ENCODE measurements at regions not wholly inside any gene's neighbourhood (a gene's known extent, or its start where the extent isn't known, plus 50 kb on each side); places are given as distances from the start of the nearest gene placed in this dataset.

DNA sequence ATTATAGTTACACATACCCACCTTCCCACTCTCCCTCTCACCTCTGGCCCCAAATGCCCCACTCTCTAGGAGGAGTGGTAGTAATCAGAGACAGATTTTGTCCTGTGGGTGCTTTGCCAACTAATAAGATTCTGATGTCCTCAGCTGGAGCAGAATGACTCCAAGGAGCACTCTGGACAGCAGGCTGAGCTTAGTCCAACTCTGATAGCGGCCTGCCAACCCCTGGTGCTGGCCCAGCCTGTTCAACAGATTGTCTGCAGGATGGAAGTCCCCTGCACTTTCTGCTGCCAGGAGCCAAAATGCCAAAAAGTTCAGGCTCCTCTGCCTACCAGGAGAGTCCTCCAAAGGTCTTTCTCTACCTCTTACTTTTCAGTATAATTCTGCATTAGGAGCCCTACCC is 160.5 kb upstream of the UMPS start:
- no peak for DNase-seq (ENCODE audit: low spot score)
- no peak overlapping the region for H2AK5ac ChIP-seq (ENCODE audit: low read depth, low read length)
- no CpG with 5 or more reads among the region's 1 CpG for WGBS, 2 donors (ENCODE audit: extremely low coverage in 2 of 2, insufficient read length in 2 of 2, insufficient replicate concordance in 1 of 2)
- H3K79me1 ChIP-seq (ENCODE audit: low read depth, low read length) = no peaks in the 10 kb centered on the region
- H3K4me3 ChIP-seq (ENCODE audit: low read length in 2 of 2) = no peak overlapping the region
- H2BK15ac ChIP-seq (ENCODE audit: low read length) = no peak overlapping the region
- no peak overlapping the region for H2AFZ ChIP-seq (ENCODE audit: low read length)
- H3K4me2 ChIP-seq (ENCODE audit: insufficient read depth, low read length, poor library complexity, severe bottlenecking) = no peak overlapping the region
- no peaks in the 10 kb centered on the region for H3K36me3 ChIP-seq (replicated peaks in 1 of 2; ENCODE audit: control insufficient read depth in 2 of 2, insufficient read depth in 2 of 2, low read length in 2 of 2)
- no peak overlapping the region for H3K27ac ChIP-seq (replicated peaks; ENCODE audit: low read length)
- H3K23ac ChIP-seq (ENCODE audit: low read depth, low read length, poor library complexity) = no peak overlapping the region
- no peaks in the 10 kb centered on the region for H3K4me1 ChIP-seq (ENCODE audit: control insufficient read depth in 2 of 2, insufficient read depth in 1 of 2, low read depth in 1 of 2, low read length in 2 of 2)
- no peak overlapping the region for H2BK12ac ChIP-seq (ENCODE audit: low read length)
- no peak overlapping the region for H3K4ac ChIP-seq (ENCODE audit: low read length)
- H3K27me3 ChIP-seq (ENCODE audit: control insufficient read depth in 3 of 3, insufficient read depth in 3 of 3, low read depth in 1 of 3, low read length in 3 of 3) = no peaks in the 10 kb centered on the region
- H3K14ac ChIP-seq (ENCODE audit: low read length) = no peak overlapping the region
- H3K9ac ChIP-seq (ENCODE audit: low read depth, low read length, poor library complexity) = no peak overlapping the region
- no peak overlapping the region for H4K8ac ChIP-seq (ENCODE audit: low read depth, low read length)
- H4K91ac ChIP-seq (ENCODE audit: low read depth, low read length, poor library complexity) = no peak overlapping the region
- no peaks in the 10 kb centered on the region for H3K9me3 ChIP-seq (replicated peaks in 1 of 2; ENCODE audit: control insufficient read depth in 2 of 2, insufficient read depth in 1 of 2, low read depth in 1 of 2, low read length in 2 of 2)
- no peak overlapping the region for H2BK5ac ChIP-seq (ENCODE audit: low read length)
- H2BK120ac ChIP-seq (ENCODE audit: low read depth, low read length) = no peak overlapping the region
- no peak overlapping the region for H3K18ac ChIP-seq (ENCODE audit: low read length)

DNA sequence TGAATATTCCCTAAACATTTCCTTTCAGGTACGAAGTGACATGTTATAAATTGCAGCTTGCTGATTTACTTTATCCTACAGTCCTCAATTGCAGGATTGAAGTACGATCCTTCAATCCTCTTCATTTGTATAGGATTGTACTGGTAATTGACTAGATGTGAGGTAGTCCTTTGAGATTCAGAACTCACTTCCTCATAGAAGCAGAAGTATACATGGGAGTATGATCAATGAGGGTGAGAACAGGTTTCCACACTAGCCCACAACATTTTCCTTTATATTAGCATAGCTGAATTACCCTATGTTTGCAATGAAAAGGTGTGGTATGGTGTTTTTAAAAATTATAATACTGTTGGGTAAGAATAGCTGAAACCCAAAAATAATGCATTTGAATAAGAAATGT is 160.0 kb upstream of the UMPS start:
- H2AK5ac ChIP-seq (ENCODE audit: low read depth, low read length) = no peak overlapping the region
- no peak overlapping the region for H3K14ac ChIP-seq (ENCODE audit: low read length)
- no peaks in the 10 kb centered on the region for H3K36me3 ChIP-seq (replicated peaks in 1 of 2; ENCODE audit: control insufficient read depth in 2 of 2, insufficient read depth in 2 of 2, low read length in 2 of 2)
- no peaks in the 10 kb centered on the region for H3K9me3 ChIP-seq (replicated peaks in 1 of 2; ENCODE audit: control insufficient read depth in 2 of 2, insufficient read depth in 1 of 2, low read depth in 1 of 2, low read length in 2 of 2)
- H3K79me1 ChIP-seq (ENCODE audit: low read depth, low read length) = no peaks in the 10 kb centered on the region
- WGBS, 2 donors (ENCODE audit: extremely low coverage in 2 of 2, insufficient read length in 2 of 2, insufficient replicate concordance in 1 of 2) = no CpG with 5 or more reads among the region's 2 CpGs
- no peak overlapping the region for H3K27ac ChIP-seq (replicated peaks; ENCODE audit: low read length)
- H2BK5ac ChIP-seq (ENCODE audit: low read length) = no peak overlapping the region
- H3K27me3 ChIP-seq (ENCODE audit: control insufficient read depth in 3 of 3, insufficient read depth in 3 of 3, low read depth in 1 of 3, low read length in 3 of 3) = no peaks in the 10 kb centered on the region
- H2BK12ac ChIP-seq (ENCODE audit: low read length) = no peak overlapping the region
- H4K91ac ChIP-seq (ENCODE audit: low read depth, low read length, poor library complexity) = no peak overlapping the region
- no peak overlapping the region for H3K4me3 ChIP-seq (ENCODE audit: low read length in 2 of 2)
- H3K23ac ChIP-seq (ENCODE audit: low read depth, low read length, poor library complexity) = no peak overlapping the region
- H3K4me2 ChIP-seq (ENCODE audit: insufficient read depth, low read length, poor library complexity, severe bottlenecking) = no peak overlapping the region
- no peak for DNase-seq (ENCODE audit: low spot score)
- H2BK120ac ChIP-seq (ENCODE audit: low read depth, low read length) = no peak overlapping the region
- no peak overlapping the region for H3K18ac ChIP-seq (ENCODE audit: low read length)
- no peak overlapping the region for H4K8ac ChIP-seq (ENCODE audit: low read depth, low read length)
- no peak overlapping the region for H3K4ac ChIP-seq (ENCODE audit: low read length)
- H3K9ac ChIP-seq (ENCODE audit: low read depth, low read length, poor library complexity) = no peak overlapping the region
- H3K4me1 ChIP-seq (ENCODE audit: control insufficient read depth in 2 of 2, insufficient read depth in 1 of 2, low read depth in 1 of 2, low read length in 2 of 2) = no peaks in the 10 kb centered on the region
- H2AFZ ChIP-seq (ENCODE audit: low read length) = no peak overlapping the region
- H2BK15ac ChIP-seq (ENCODE audit: low read length) = no peak overlapping the region

DNA sequence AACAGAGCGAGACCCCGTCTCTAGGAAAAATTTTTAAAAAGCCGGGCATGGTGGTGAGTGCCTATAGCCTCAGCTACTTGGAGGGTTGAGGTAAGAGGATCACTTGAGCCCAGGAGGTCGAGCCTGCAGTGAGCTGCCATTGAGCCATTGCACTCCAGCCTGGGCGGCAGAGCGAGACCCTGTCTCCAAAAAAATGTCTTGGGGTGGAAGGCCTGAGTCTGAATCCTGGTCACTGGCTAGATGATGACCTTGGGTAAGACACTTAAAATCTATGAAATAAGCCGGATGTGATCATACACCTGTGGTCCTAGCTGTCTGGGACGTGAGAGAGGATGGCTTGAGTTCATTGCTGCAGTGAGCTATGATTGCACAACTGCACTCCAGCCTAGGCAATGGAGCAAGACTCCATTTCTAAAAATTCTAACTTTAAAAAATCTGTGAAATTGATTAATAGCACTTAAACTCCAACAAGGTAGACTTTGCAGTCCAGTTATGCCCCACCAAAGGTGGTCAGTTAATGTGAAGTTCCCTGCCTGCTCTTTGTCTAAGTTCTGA is 157.3 kb upstream of the UMPS start:
- Histone ChIP-seq H2AFZ (ENCODE audit: low read length) (no peak overlapping the region), H4K8ac (ENCODE audit: low read depth, low read length) (no peak overlapping the region), H3K9ac (ENCODE audit: low read depth, low read length, poor library complexity) (no peak overlapping the region), H4K91ac (ENCODE audit: low read depth, low read length, poor library complexity) (no peak overlapping the region), H3K14ac (ENCODE audit: low read length) (no peak overlapping the region), H2BK12ac (ENCODE audit: low read length) (no peak overlapping the region), H3K9me3 (replicated peaks in 1 of 2; ENCODE audit: control insufficient read depth in 2 of 2, insufficient read depth in 1 of 2, low read depth in 1 of 2, low read length in 2 of 2) (no peaks in the 10 kb centered on the region), H3K23ac (ENCODE audit: low read depth, low read length, poor library complexity) (no peak overlapping the region), H3K27ac (replicated peaks; ENCODE audit: low read length) (no peak overlapping the region), H3K18ac (ENCODE audit: low read length) (no peak overlapping the region), H2AK5ac (ENCODE audit: low read depth, low read length) (no peak overlapping the region), H3K27me3 (ENCODE audit: control insufficient read depth in 3 of 3, insufficient read depth in 3 of 3, low read depth in 1 of 3, low read length in 3 of 3) (no peaks in the 10 kb centered on the region), H3K4me3 (ENCODE audit: low read length in 2 of 2) (no peak overlapping the region), H3K36me3 (replicated peaks in 1 of 2; ENCODE audit: control insufficient read depth in 2 of 2, insufficient read depth in 2 of 2, low read length in 2 of 2) (no peaks in the 10 kb centered on the region), H3K4ac (ENCODE audit: low read length) (no peak overlapping the region), H3K79me1 (ENCODE audit: low read depth, low read length) (no peaks in the 10 kb centered on the region), H3K4me2 (ENCODE audit: insufficient read depth, low read length, poor library complexity, severe bottlenecking) (no peak overlapping the region), H3K4me1 (ENCODE audit: control insufficient read depth in 2 of 2, insufficient read depth in 1 of 2, low read depth in 1 of 2, low read length in 2 of 2) (no peaks in the 10 kb centered on the region), H2BK15ac (ENCODE audit: low read length) (no peak overlapping the region), H2BK120ac (ENCODE audit: low read depth, low read length) (no peak overlapping the region), H2BK5ac (ENCODE audit: low read length) (no peak overlapping the region)
- no peak for DNase-seq (ENCODE audit: low spot score)
- WGBS, 2 donors (ENCODE audit: extremely low coverage in 2 of 2, insufficient read length in 2 of 2, insufficient replicate concordance in 1 of 2) = no CpG with 5 or more reads among the region's 8 CpGs

GRCh38 chr3:124574012-124574411 is 156.2 kb upstream of the UMPS start:
- H2AK5ac ChIP-seq (ENCODE audit: low read depth, low read length) = no peak overlapping the region
- H3K18ac ChIP-seq (ENCODE audit: low read length) = no peak overlapping the region
- H2AFZ ChIP-seq (ENCODE audit: low read length) = no peak overlapping the region
- no peaks in the 10 kb centered on the region for H3K4me1 ChIP-seq (ENCODE audit: control insufficient read depth in 2 of 2, insufficient read depth in 1 of 2, low read depth in 1 of 2, low read length in 2 of 2)
- no peak overlapping the region for H2BK120ac ChIP-seq (ENCODE audit: low read depth, low read length)
- no peak overlapping the region for H4K91ac ChIP-seq (ENCODE audit: low read depth, low read length, poor library complexity)
- no peak overlapping the region for H3K23ac ChIP-seq (ENCODE audit: low read depth, low read length, poor library complexity)
- H3K4ac ChIP-seq (ENCODE audit: low read length) = no peak overlapping the region
- H3K4me3 ChIP-seq (ENCODE audit: low read length in 2 of 2) = no peak overlapping the region
- no peak for DNase-seq (ENCODE audit: low spot score)
- H2BK12ac ChIP-seq (ENCODE audit: low read length) = no peak overlapping the region
- WGBS, 2 donors (ENCODE audit: extremely low coverage in 2 of 2, insufficient read length in 2 of 2, insufficient replicate concordance in 1 of 2) = no CpG with 5 or more reads among the region's 2 CpGs
- H3K79me1 ChIP-seq (ENCODE audit: low read depth, low read length) = no peaks in the 10 kb centered on the region
- H3K9me3 ChIP-seq (replicated peaks in 1 of 2; ENCODE audit: control insufficient read depth in 2 of 2, insufficient read depth in 1 of 2, low read depth in 1 of 2, low read length in 2 of 2) = no peaks in the 10 kb centered on the region
- no peak overlapping the region for H2BK5ac ChIP-seq (ENCODE audit: low read length)
- no peaks in the 10 kb centered on the region for H3K36me3 ChIP-seq (replicated peaks in 1 of 2; ENCODE audit: control insufficient read depth in 2 of 2, insufficient read depth in 2 of 2, low read length in 2 of 2)
- H3K9ac ChIP-seq (ENCODE audit: low read depth, low read length, poor library complexity) = no peak overlapping the region
- H4K8ac ChIP-seq (ENCODE audit: low read depth, low read length) = no peak overlapping the region
- H3K14ac ChIP-seq (ENCODE audit: low read length) = no peak overlapping the region
- no peaks in the 10 kb centered on the region for H3K27me3 ChIP-seq (ENCODE audit: control insufficient read depth in 3 of 3, insufficient read depth in 3 of 3, low read depth in 1 of 3, low read length in 3 of 3)
- no peak overlapping the region for H2BK15ac ChIP-seq (ENCODE audit: low read length)
- no peak overlapping the region for H3K27ac ChIP-seq (replicated peaks; ENCODE audit: low read length)
- no peak overlapping the region for H3K4me2 ChIP-seq (ENCODE audit: insufficient read depth, low read length, poor library complexity, severe bottlenecking)

Measured in neuronal stem cell (in vitro differentiated cells).